NT2/D1 (cell line): ENCODE measurements at regions not wholly inside any gene's neighbourhood (a gene's known extent, or its start where the extent isn't known, plus 50 kb on each side); places are given as distances from the start of the nearest gene placed in this dataset.

Source experiments
- SUZ12 ChIP-seq: IDR thresholded peaks from 2 replicates; pipeline ENCODE4 v1.6.1; 2011; ENCODE audit not compliant: insufficient read length, insufficient read depth; ENCODE audit errors: extremely low read depth
- YY1 ChIP-seq: IDR thresholded peaks from 2 replicates; pipeline ENCODE4 v1.6.1; 2011; ENCODE audit not compliant: insufficient read length, insufficient read depth
- ZNF274 ChIP-seq: IDR thresholded peaks from 2 replicates; pipeline ENCODE4 v1.6.1; 2011; ENCODE audit warnings: mild to moderate bottlenecking, low read depth, low read length

DNA sequence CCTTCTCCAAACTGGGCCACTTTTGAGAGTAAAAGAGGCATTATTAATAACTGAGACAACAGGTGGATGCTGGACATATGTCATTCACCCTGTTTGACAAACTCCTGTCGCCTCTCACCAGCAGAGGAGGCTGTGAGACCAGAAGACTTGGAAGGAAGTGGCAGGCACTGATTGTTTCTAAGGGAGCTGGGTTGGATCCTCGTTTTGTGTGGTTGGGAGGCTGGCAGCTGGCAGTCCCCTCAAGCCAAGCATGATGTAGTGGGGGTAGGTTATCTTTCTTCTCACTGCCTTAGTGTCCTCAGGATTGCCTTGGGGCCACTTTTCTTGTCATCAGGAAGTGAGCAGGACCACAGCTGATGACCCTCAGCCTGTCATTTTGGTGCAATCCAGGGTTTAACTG lies 86.5 kb upstream of the KCNJ15 start:
- TF ChIP-seq SUZ12, result no peak
- TF ChIP-seq YY1, result no peak
- TF ChIP-seq ZNF274, result no peak
